ENCODE measurements at regions not wholly inside any gene's neighbourhood (a gene's known extent, or its start where the extent isn't known, plus 50 kb on each side); places are given as distances from the start of the nearest gene placed in this dataset.

- H3F3A ChIP-seq (replicated peaks; ENCODE audit: low read depth), result peaks cover 9% of the 10 kb centered on the region
- TF ChIP-seq NANOG (IDR thresholded peaks at IDR 0.05; ENCODE audit: borderline replicate concordance) (no peak), ZNF331 (CRISPR knock-in tag; IDR thresholded peaks at IDR 0.05; ENCODE audit: low read depth) (no peak), JUNB (IDR thresholded peaks at IDR 0.05; ENCODE audit: unreplicated experiment) (no peak), STAT1 (IDR thresholded peaks at IDR 0.05; ENCODE audit: unreplicated experiment) (no peak), EZH2 (IDR thresholded peaks at IDR 0.05; ENCODE audit: low read depth, unreplicated experiment) (no peak), POLR2AphosphoS5 (IDR thresholded peaks at IDR 0.05; ENCODE audit: low read depth) (no peak), ZNF114 (CRISPR knock-in tag; IDR thresholded peaks at IDR 0.05) (no peak)
- no peak overlapping the region for H3K27ac Mint-ChIP-seq
- peaks cover 3% of the 10 kb centered on the region for H3K27me3 Mint-ChIP-seq (ENCODE audit: insufficient read depth, low read depth, poor library complexity)
- ATAC-seq (no peak), DNase-seq (ENCODE audit: low spot score) (no peak)
- no peak overlapping the region for H3K27ac ChIP-seq (ENCODE audit: low read depth)
- peaks cover 9% of the 10 kb centered on the region; the same call in 1 of the 2 replicates for H3K27me3 ChIP-seq (ENCODE audit: insufficient read depth)
- no peak overlapping the region for H3K4me2 ChIP-seq
- H3K36me3 ChIP-seq (ENCODE audit: insufficient read depth), result no peaks in the 10 kb centered on the region
- no peaks in the 10 kb centered on the region for H4K20me1 ChIP-seq (replicated peaks; ENCODE audit: insufficient read depth)
- H3K4me1 Mint-ChIP-seq, result peaks cover 16% of the 10 kb centered on the region
- no peak overlapping the region for H2AFZ ChIP-seq
- no peaks in the 10 kb centered on the region for H3K36me3 Mint-ChIP-seq (ENCODE audit: low read depth)
- no peaks in the 10 kb centered on the region for H3K9me3 Mint-ChIP-seq
- H3K4me3 Mint-ChIP-seq, result no peak overlapping the region
- H3K4me3 ChIP-seq, result no peak overlapping the region
- peaks cover 12% of the 10 kb centered on the region for H3K4me1 ChIP-seq (ENCODE audit: insufficient read depth)
- no peaks in the 10 kb centered on the region for H3K79me2 ChIP-seq (replicated peaks; ENCODE audit: insufficient read depth)
- H3K9me2 ChIP-seq (ENCODE audit: insufficient read depth), result peaks cover 4% of the 10 kb centered on the region; the same call in 1 of the 2 replicates
These were observed 109.8 kb downstream of the ETS2 start for GRCh38 chr21:38915546-38915945.

GRCh38 chr21:38914528-38915293 is 109.0 kb downstream of the ETS2 start:
- H3K4me3 ChIP-seq, result no peak overlapping the region
- DNase-seq (ENCODE audit: low spot score) (peak; percentile 31), ATAC-seq (peak; percentile 23)
- H2AFZ ChIP-seq, result peak overlapping the region; percentile 72; the same call in 1 of the 2 replicates
- H4K20me1 ChIP-seq (replicated peaks; ENCODE audit: insufficient read depth), result no peaks in the 10 kb centered on the region
- peaks cover 4% of the 10 kb centered on the region; the same call in 1 of the 2 replicates for H3K9me2 ChIP-seq (ENCODE audit: insufficient read depth)
- H3K27me3 ChIP-seq (ENCODE audit: insufficient read depth), result peaks cover 9% of the 10 kb centered on the region; the same call in 1 of the 2 replicates
- peaks cover 3% of the 10 kb centered on the region for H3K27me3 Mint-ChIP-seq (ENCODE audit: insufficient read depth, low read depth, poor library complexity)
- H3K4me2 ChIP-seq, result peak overlapping the region; percentile 64; the same call in 1 of the 2 replicates
- no peaks in the 10 kb centered on the region for H3K9me3 Mint-ChIP-seq
- H3K27ac Mint-ChIP-seq, result no peak overlapping the region
- TF ChIP-seq ZNF331 (CRISPR knock-in tag; IDR thresholded peaks at IDR 0.05; ENCODE audit: low read depth) (no peak), STAT1 (IDR thresholded peaks at IDR 0.05; ENCODE audit: unreplicated experiment) (no peak), CTCF (conservative IDR thresholded peaks at IDR 0.05; ENCODE audit: low read depth in 2 of 2) (no peak), ZNF462 (CRISPR knock-in tag; IDR thresholded peaks at IDR 0.05) (no peak), POLR2AphosphoS5 (IDR thresholded peaks at IDR 0.05; ENCODE audit: low read depth) (no peak)
- peaks cover 20% of the 10 kb centered on the region for H3K4me1 Mint-ChIP-seq
- no peaks in the 10 kb centered on the region for H3K36me3 Mint-ChIP-seq (ENCODE audit: low read depth)
- H3F3A ChIP-seq (replicated peaks; ENCODE audit: low read depth), result peaks cover 9% of the 10 kb centered on the region
- no peak overlapping the region for H3K4me3 Mint-ChIP-seq
- no peaks in the 10 kb centered on the region for H3K36me3 ChIP-seq (ENCODE audit: insufficient read depth)
- no peak overlapping the region for H3K27ac ChIP-seq (ENCODE audit: low read depth)
- no peaks in the 10 kb centered on the region for H3K79me2 ChIP-seq (replicated peaks; ENCODE audit: insufficient read depth)
- peaks cover 20% of the 10 kb centered on the region for H3K4me1 ChIP-seq (ENCODE audit: insufficient read depth)
